ENCODE measurements at regions not wholly inside any gene's neighbourhood (a gene's known extent, or its start where the extent isn't known, plus 50 kb on each side); places are given as distances from the start of the nearest gene placed in this dataset.
A peak's percentile ranks its signal among the peaks of the same experiment; 100 is the strongest.

GRCh38 chr5:56466136-56466816, 233.1 kb upstream of the ANKRD55 start:
- Histone ChIP-seq H3K9me2 (ENCODE audit: insufficient read depth) (no peaks in the 10 kb centered on the region), H4K20me1 (ENCODE audit: insufficient read depth) (no peaks in the 10 kb centered on the region), H3K27me3 (replicated peaks; ENCODE audit: insufficient read depth) (no peaks in the 10 kb centered on the region), H3K9me3 (ENCODE audit: low read depth) (no peaks in the 10 kb centered on the region), H3K36me3 (ENCODE audit: low read depth) (no peaks in the 10 kb centered on the region), H3F3A (ENCODE audit: insufficient read depth) (peaks cover 6% of the 10 kb centered on the region; the same call in 1 of the 2 replicates), H3K79me2 (ENCODE audit: insufficient read depth) (no peaks in the 10 kb centered on the region), H3K4me1 (ENCODE audit: insufficient read depth) (peaks cover 11% of the 10 kb centered on the region; the same call in 1 of the 2 replicates), H3K9ac (no peak overlapping the region), H2AFZ (no peak overlapping the region), H3K27ac (no peak overlapping the region), H3K4me2 (ENCODE audit: unreplicated experiment) (no peak overlapping the region), H3K4me3 (no peak overlapping the region)
- DNase-seq = no peak
- in situ Hi-C loops (cut with MboI) = no loop called here
- WGBS, 2 experiments (ENCODE audit: low coverage in 1 of 2, low lambda C conversion rate in 2 of 2, missing lambda C conversion rate in 2 of 2) = 88 to 90% methylated on average over 7 of the region's 7 CpGs
- TF ChIP-seq EZH2 (IDR thresholded peaks at IDR 0.05; ENCODE audit: insufficient read depth, poor library complexity, severe bottlenecking) (no peak), EZH2phosphoT487 (IDR thresholded peaks at IDR 0.05; ENCODE audit: insufficient read depth, low read depth) (no peak)

- DNase-seq = peak; percentile 14
- no peaks in the 10 kb centered on the region for H3K36me3 ChIP-seq (ENCODE audit: low read depth)
- H2AFZ ChIP-seq = peak overlapping the region; percentile 54
- no peak overlapping the region for H3K9ac ChIP-seq
- H3K4me3 ChIP-seq = no peak overlapping the region
- no peaks in the 10 kb centered on the region for H4K20me1 ChIP-seq (ENCODE audit: insufficient read depth)
- H3K4me2 ChIP-seq (ENCODE audit: unreplicated experiment) = no peak overlapping the region
- in situ Hi-C loops (cut with MboI) = no loop called here
- WGBS, 2 experiments (ENCODE audit: low coverage in 1 of 2, low lambda C conversion rate in 2 of 2, missing lambda C conversion rate in 2 of 2) = 96 to 100% methylated on average over 2 of the region's 2 CpGs
- peaks cover 6% of the 10 kb centered on the region; the same call in 1 of the 2 replicates for H3F3A ChIP-seq (ENCODE audit: insufficient read depth)
- H3K9me3 ChIP-seq (ENCODE audit: low read depth) = no peaks in the 10 kb centered on the region
- H3K27ac ChIP-seq = no peak overlapping the region
- H3K27me3 ChIP-seq (replicated peaks; ENCODE audit: insufficient read depth) = no peaks in the 10 kb centered on the region
- H3K79me2 ChIP-seq (ENCODE audit: insufficient read depth) = no peaks in the 10 kb centered on the region
- TF ChIP-seq EZH2phosphoT487 (IDR thresholded peaks at IDR 0.05; ENCODE audit: insufficient read depth, low read depth) (no peak), EZH2 (IDR thresholded peaks at IDR 0.05; ENCODE audit: insufficient read depth, poor library complexity, severe bottlenecking) (no peak)
- H3K9me2 ChIP-seq (ENCODE audit: insufficient read depth) = no peaks in the 10 kb centered on the region
- H3K4me1 ChIP-seq (ENCODE audit: insufficient read depth) = peaks cover 11% of the 10 kb centered on the region; the same call in 1 of the 2 replicates
Observed at GRCh38 chr5:56465769-56466135, 232.6 kb upstream of the ANKRD55 start.

DNA sequence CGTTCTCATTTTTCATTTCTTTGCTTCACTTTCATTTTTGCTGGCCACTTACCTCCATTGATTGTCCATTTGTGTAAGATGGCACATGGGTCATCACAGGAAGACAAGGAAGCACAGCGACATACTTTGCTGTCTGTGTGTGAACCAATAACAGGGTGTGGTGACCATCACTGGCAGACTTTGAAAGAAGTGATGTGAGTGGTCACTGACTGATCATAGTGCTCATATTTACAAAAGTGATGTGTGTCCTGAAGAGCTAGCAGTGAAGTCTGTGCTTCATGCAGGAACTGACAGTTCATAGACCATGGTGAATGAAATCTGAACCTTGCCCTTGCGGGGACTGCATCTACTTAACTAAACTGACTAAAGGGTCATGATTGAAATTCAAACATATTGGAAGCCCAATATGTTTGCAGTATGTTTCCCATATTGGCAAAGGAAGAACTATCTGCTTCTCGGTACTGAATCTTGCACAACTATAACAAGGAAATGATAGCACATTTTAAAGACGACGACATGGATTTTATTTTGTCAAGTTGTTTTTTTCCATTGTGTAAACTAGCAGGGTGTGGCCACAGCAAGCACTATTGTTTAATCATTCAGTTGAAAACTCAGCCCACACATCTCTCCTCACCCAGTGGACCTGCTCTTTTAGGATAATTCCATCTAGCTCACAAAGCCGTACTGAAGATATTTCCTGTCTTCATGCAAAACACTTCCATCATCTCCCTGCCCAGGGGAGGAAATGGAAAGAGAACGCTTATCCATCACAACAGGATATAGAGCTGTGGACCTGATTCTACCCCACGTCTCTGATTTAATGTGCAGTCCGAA, 232.0 kb upstream of the ANKRD55 start:
- H3K4me1 ChIP-seq (ENCODE audit: insufficient read depth) = peaks cover 11% of the 10 kb centered on the region; the same call in 1 of the 2 replicates
- no peaks in the 10 kb centered on the region for H3K9me2 ChIP-seq (ENCODE audit: insufficient read depth)
- H3K27ac ChIP-seq = no peak overlapping the region
- no peaks in the 10 kb centered on the region for H3K9me3 ChIP-seq (ENCODE audit: low read depth)
- 43 to 49% methylated on average over 10 of the region's 10 CpGs for WGBS, 2 experiments (ENCODE audit: low coverage in 1 of 2, low lambda C conversion rate in 2 of 2, missing lambda C conversion rate in 2 of 2)
- no peak overlapping the region for H3K4me3 ChIP-seq
- H3K4me2 ChIP-seq (ENCODE audit: unreplicated experiment) = peak overlapping the region; percentile 29
- peak; percentile 40 for DNase-seq
- H3F3A ChIP-seq (ENCODE audit: insufficient read depth) = peaks cover 6% of the 10 kb centered on the region; the same call in 1 of the 2 replicates
- TF ChIP-seq EZH2 (IDR thresholded peaks at IDR 0.05; ENCODE audit: insufficient read depth, poor library complexity, severe bottlenecking) (no peak), EZH2phosphoT487 (IDR thresholded peaks at IDR 0.05; ENCODE audit: insufficient read depth, low read depth) (no peak)
- in situ Hi-C loops (cut with MboI) = no loop called here
- no peaks in the 10 kb centered on the region for H3K36me3 ChIP-seq (ENCODE audit: low read depth)
- H3K9ac ChIP-seq = no peak overlapping the region
- H3K27me3 ChIP-seq (replicated peaks; ENCODE audit: insufficient read depth) = no peaks in the 10 kb centered on the region
- H3K79me2 ChIP-seq (ENCODE audit: insufficient read depth) = no peaks in the 10 kb centered on the region
- H2AFZ ChIP-seq = peak overlapping the region; percentile 54
- H4K20me1 ChIP-seq (ENCODE audit: insufficient read depth) = no peaks in the 10 kb centered on the region

GRCh38 chr5:56463944-56464571, 230.9 kb upstream of the ANKRD55 start:
- H3F3A ChIP-seq (ENCODE audit: insufficient read depth) = peaks cover 6% of the 10 kb centered on the region; the same call in 1 of the 2 replicates
- H3K36me3 ChIP-seq (ENCODE audit: low read depth) = no peaks in the 10 kb centered on the region
- DNase-seq = no peak
- H3K9me3 ChIP-seq (ENCODE audit: low read depth) = no peaks in the 10 kb centered on the region
- no peak for TF ChIP-seq EZH2phosphoT487 (IDR thresholded peaks at IDR 0.05; ENCODE audit: insufficient read depth, low read depth)
- TF ChIP-seq EZH2 (IDR thresholded peaks at IDR 0.05; ENCODE audit: insufficient read depth, poor library complexity, severe bottlenecking) = no peak
- H3K4me1 ChIP-seq (ENCODE audit: insufficient read depth) = peaks cover 11% of the 10 kb centered on the region; the same call in 1 of the 2 replicates
- no peak overlapping the region for H3K9ac ChIP-seq
- WGBS, 2 experiments (ENCODE audit: low coverage in 1 of 2, low lambda C conversion rate in 2 of 2, missing lambda C conversion rate in 2 of 2) = 78% methylated on average over 4 of the region's 4 CpGs
- H3K79me2 ChIP-seq (ENCODE audit: insufficient read depth) = no peaks in the 10 kb centered on the region
- H3K27me3 ChIP-seq (replicated peaks; ENCODE audit: insufficient read depth) = no peaks in the 10 kb centered on the region
- no peaks in the 10 kb centered on the region for H3K9me2 ChIP-seq (ENCODE audit: insufficient read depth)
- no peak overlapping the region for H3K4me2 ChIP-seq (ENCODE audit: unreplicated experiment)
- H2AFZ ChIP-seq = no peak overlapping the region
- no peak overlapping the region for H3K27ac ChIP-seq
- in situ Hi-C loops (cut with MboI) = no loop called here
- no peaks in the 10 kb centered on the region for H4K20me1 ChIP-seq (ENCODE audit: insufficient read depth)
- no peak overlapping the region for H3K4me3 ChIP-seq

Data from GM23248 (cell line).